ENCODE measurements at regions not wholly inside any gene's neighbourhood (a gene's known extent, or its start where the extent isn't known, plus 50 kb on each side); places are given as distances from the start of the nearest gene placed in this dataset.

- Histone ChIP-seq H3K79me2 (ENCODE audit: control insufficient read depth, insufficient read depth, low read length) (no peaks in the 10 kb centered on the region), H3K27ac (ENCODE audit: insufficient read depth, low read depth, low read length) (no peak overlapping the region), H3K4me1 (ENCODE audit: control insufficient read depth, extremely low read depth, insufficient read depth, low read length) (no peaks in the 10 kb centered on the region), H3K36me3 (ENCODE audit: control insufficient read depth in 2 of 2, extremely low read depth in 1 of 2, insufficient read depth in 2 of 2, low read length in 2 of 2) (no peaks in the 10 kb centered on the region), H4K20me1 (replicated peaks; ENCODE audit: control insufficient read depth, extremely low read depth, insufficient read depth, low read length) (no peaks in the 10 kb centered on the region), H3K4me2 (ENCODE audit: insufficient read depth, low read length) (no peak overlapping the region), H3K4me3 (replicated peaks in 1 of 3; ENCODE audit: insufficient read depth in 1 of 3, low read depth in 1 of 3, low read length in 3 of 3) (no peak overlapping the region), H3K9me1 (replicated peaks; ENCODE audit: control insufficient read depth, extremely low read depth, insufficient read depth, low read length) (no peaks in the 10 kb centered on the region), H3K9me3 (replicated peaks; ENCODE audit: control insufficient read depth, insufficient read depth, low read length) (no peaks in the 10 kb centered on the region), H2AFZ (ENCODE audit: low read depth, low read length) (no peak overlapping the region), H3K9ac (replicated peaks; ENCODE audit: extremely low read depth, insufficient read depth, low read length) (no peak overlapping the region), H3K27me3 (ENCODE audit: control insufficient read depth in 2 of 2, insufficient read depth in 2 of 2, low read length in 2 of 2) (peaks cover 4 to 6% of the 10 kb centered on the region in 2 experiments)
- DNase-seq (ENCODE audit: low read depth, low spot score), result no peak
- intact Hi-C loops (cut with micrococcal nuclease), result no loop called here
- ChIA-PET POLR2A (no interaction called here), CTCF (no interaction called here)
- dilution Hi-C loops (cut with MboI; ENCODE audit: extremely low pct_ligation_motif_present, low sequenced_read_pairs), result no loop called here
- no peak for FAIRE-seq
- BruUV-seq (replicated peaks), result no TSS peak
- TF ChIP-seq MAX (IDR thresholded peaks at IDR 0.05; ENCODE audit: insufficient read depth, insufficient read length), result no peak
- TF ChIP-seq MYC (IDR thresholded peaks at IDR 0.05; ENCODE audit: low read depth, low read length), result no peak
- TF ChIP-seq POLR2A (IDR thresholded peaks at IDR 0.05; ENCODE audit: low read depth, low read length), result no peak
These were observed 114.8 kb downstream of the TEX36 start for GRCh38 chr10:125568156-125568555.

- H3K9me3 ChIP-seq (replicated peaks; ENCODE audit: control insufficient read depth, insufficient read depth, low read length), result no peaks in the 10 kb centered on the region
- H3K9me1 ChIP-seq (replicated peaks; ENCODE audit: control insufficient read depth, extremely low read depth, insufficient read depth, low read length), result no peaks in the 10 kb centered on the region
- ChIA-PET POLR2A (no interaction called here), CTCF (no interaction called here)
- no peak overlapping the region for H3K9ac ChIP-seq (replicated peaks; ENCODE audit: extremely low read depth, insufficient read depth, low read length)
- H4K20me1 ChIP-seq (replicated peaks; ENCODE audit: control insufficient read depth, extremely low read depth, insufficient read depth, low read length), result no peaks in the 10 kb centered on the region
- H3K79me2 ChIP-seq (ENCODE audit: control insufficient read depth, insufficient read depth, low read length), result no peaks in the 10 kb centered on the region
- no peaks in the 10 kb centered on the region for H3K36me3 ChIP-seq (ENCODE audit: control insufficient read depth in 2 of 2, extremely low read depth in 1 of 2, insufficient read depth in 2 of 2, low read length in 2 of 2)
- no peaks in the 10 kb centered on the region for H3K4me1 ChIP-seq (ENCODE audit: control insufficient read depth, extremely low read depth, insufficient read depth, low read length)
- H3K27me3 ChIP-seq (ENCODE audit: control insufficient read depth in 2 of 2, insufficient read depth in 2 of 2, low read length in 2 of 2), result peaks cover 4 to 6% of the 10 kb centered on the region in 2 experiments
- dilution Hi-C loops (cut with MboI; ENCODE audit: extremely low pct_ligation_motif_present, low sequenced_read_pairs) (no loop called here), intact Hi-C loops (cut with micrococcal nuclease) (no loop called here)
- DNase-seq (ENCODE audit: low read depth, low spot score) (no peak), FAIRE-seq (no peak)
- no peak overlapping the region for H3K4me3 ChIP-seq (replicated peaks in 1 of 3; ENCODE audit: insufficient read depth in 1 of 3, low read depth in 1 of 3, low read length in 3 of 3)
- BruUV-seq (replicated peaks), result no TSS peak
- TF ChIP-seq POLR2AphosphoS5 (IDR thresholded peaks at IDR 0.05; ENCODE audit: insufficient read depth, low read depth, low read length) (no peak), EZH2 (IDR thresholded peaks at IDR 0.05; ENCODE audit: borderline replicate concordance, low read depth, low read length, severe bottlenecking) (no peak), JUN (IDR thresholded peaks at IDR 0.05; ENCODE audit: borderline replicate concordance, insufficient read depth, insufficient read length, low read depth) (no peak), CTCF (IDR thresholded peaks at IDR 0.05; ENCODE audit: extremely low read depth in 1 of 2, insufficient read depth in 1 of 2, low read depth in 1 of 2, low read length in 2 of 2) (no peak), GATA2 (IDR thresholded peaks at IDR 0.05; ENCODE audit: insufficient read depth, insufficient read length, low read depth, low read length) (no peak), POLR2A (IDR thresholded peaks at IDR 0.05; ENCODE audit: low read depth, low read length) (no peak), MYC (IDR thresholded peaks at IDR 0.05; ENCODE audit: low read depth, low read length) (no peak)
- no peak overlapping the region for H2AFZ ChIP-seq (ENCODE audit: low read depth, low read length)
- no peak overlapping the region for H3K4me2 ChIP-seq (ENCODE audit: insufficient read depth, low read length)
- H3K27ac ChIP-seq (ENCODE audit: insufficient read depth, low read depth, low read length), result no peak overlapping the region
These were observed 115.4 kb downstream of the TEX36 start for GRCh38 chr10:125567529-125567928.
